Breast epithelium (tissue), 4 donors: ENCODE measurements at regions not wholly inside any gene's neighbourhood (a gene's known extent, or its start where the extent isn't known, plus 50 kb on each side); places are given as distances from the start of the nearest gene placed in this dataset.

ENCODE experiments used
- DNase-seq, 2 donors: peaks; one replicate each; pipeline ENCODE4 v3.0.0-alpha.2; 2019; ENCODE audit warnings: low spot score in 2 of 2
- H3K27ac ChIP-seq, 2 donors: fragments of 200-600 bp; sonication (generic) in 1 of 2; one replicate each; pipeline ENCODE4 v1.5.1; 2016 to 2019; ENCODE audit warnings: mild to moderate bottlenecking in 1 of 2
- H3K27me3 ChIP-seq, 2 donors: fragments of 200-600 bp; sonication (generic) in 1 of 2; one replicate each; pipeline versions ENCODE4 v1.5.1 to v1.6.0; 2017 to 2019; ENCODE audit warnings: control low read depth in 1 of 2, mild to moderate bottlenecking in 1 of 2
- H3K36me3 ChIP-seq: fragments of 200-600 bp; one replicate; pipeline ENCODE4 v1.5.1; 2019
- H3K4me1 ChIP-seq, 2 donors: fragments of 200-600 bp; sonication (generic); one replicate each; pipeline ENCODE4 v1.5.1; 2016 to 2019; ENCODE audit warnings: control low read depth in 1 of 2
- H3K4me3 ChIP-seq, 3 donors: fragments of 200-600 bp; sonication (generic); 1 replicate in 2 of 3; 2 replicates in 1 of 3; pipeline ENCODE4 v1.5.1; 2016 to 2019; ENCODE audit warnings: mild to moderate bottlenecking in 3 of 3, moderate library complexity in 2 of 3
- H3K9me3 ChIP-seq, 2 donors: fragments of 200-600 bp; sonication (generic) in 1 of 2; one replicate each; pipeline ENCODE4 v1.5.1; 2016 to 2019; ENCODE audit warnings: control low read depth in 1 of 2
- CTCF ChIP-seq, 3 donors: fragments of 450-650 bp; IDR thresholded peaks; one replicate each; pipeline ENCODE4 v1.5.1; 2016 to 2017; ENCODE audit warnings: antibody characterized with exemption in 3 of 3, mild to moderate bottlenecking in 3 of 3, moderate library complexity in 3 of 3
- POLR2A ChIP-seq: fragments of 450-650 bp; IDR thresholded peaks from one replicate; pipeline ENCODE4 v1.6.1; 2016; ENCODE audit warnings: antibody characterized with exemption, mild to moderate bottlenecking, moderate library complexity
- POLR2AphosphoS5 ChIP-seq, 3 donors: sonication (generic); formaldehyde crosslinking; IDR thresholded peaks; one replicate each; pipeline ENCODE4 v1.6.1; 2017; ENCODE audit warnings: antibody characterized with exemption in 3 of 3
- intact Hi-C: fragments of 100-400 bp; cut with DNase I; formaldehyde crosslinking; loops from one replicate; pipeline ENCODE4 v1.15.1; 2023; ENCODE audit warnings: low total_unique reads

DNA sequence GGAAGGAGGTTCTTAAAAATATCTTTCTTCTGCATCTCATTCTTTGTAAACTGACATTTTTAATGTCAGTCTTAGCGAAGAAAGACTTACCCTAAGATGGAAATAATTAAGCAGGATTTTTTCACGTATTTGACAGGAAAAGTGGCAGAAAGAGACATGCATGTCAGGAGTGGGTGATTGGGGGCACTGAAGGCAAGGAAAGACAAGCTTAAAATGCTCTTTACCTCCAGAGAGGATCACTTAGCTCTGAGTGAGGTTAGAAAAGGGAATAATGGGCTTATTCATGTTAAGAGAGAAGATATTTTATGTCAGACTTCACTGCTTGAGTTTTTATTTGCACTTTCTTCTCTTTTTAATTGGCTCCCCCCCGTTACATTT, 1358.2 kb upstream of the TMEM132C start:
- DNase-seq: no peak
- Histone ChIP-seq H3K4me3 (no peak overlapping the region), H3K27ac (no peak overlapping the region), H3K36me3 (no peaks in the 10 kb centered on the region), H3K27me3 (no peaks in the 10 kb centered on the region), H3K9me3 (no peaks in the 10 kb centered on the region), H3K4me1 (no peaks in the 10 kb centered on the region)
- intact Hi-C loops: no loop called here
- no peak for TF ChIP-seq POLR2A
- no peak for TF ChIP-seq CTCF (IDR thresholded peaks at IDR 0.05)
- TF ChIP-seq POLR2AphosphoS5 (IDR thresholded peaks at IDR 0.05): no peak

GRCh38 chr12:126910570-126910969, 1356.4 kb upstream of the TMEM132C start:
- no peak for DNase-seq
- Histone ChIP-seq H3K27ac (no peak overlapping the region), H3K4me1 (no peaks in the 10 kb centered on the region), H3K36me3 (no peaks in the 10 kb centered on the region), H3K27me3 (no peaks in the 10 kb centered on the region), H3K9me3 (no peaks in the 10 kb centered on the region), H3K4me3 (no peak overlapping the region)
- TF ChIP-seq CTCF (IDR thresholded peaks at IDR 0.05) (no peak), POLR2AphosphoS5 (IDR thresholded peaks at IDR 0.05) (no peak), POLR2A (no peak)
- intact Hi-C loops: no loop called here

- H3K27me3 ChIP-seq: no peaks in the 10 kb centered on the region
- no peak for DNase-seq
- intact Hi-C loops: no loop called here
- no peak overlapping the region for H3K4me3 ChIP-seq
- no peak overlapping the region for H3K27ac ChIP-seq
- TF ChIP-seq CTCF (IDR thresholded peaks at IDR 0.05) (no peak), POLR2A (no peak), POLR2AphosphoS5 (IDR thresholded peaks at IDR 0.05) (no peak)
- H3K36me3 ChIP-seq: no peaks in the 10 kb centered on the region
- no peaks in the 10 kb centered on the region for H3K9me3 ChIP-seq
- H3K4me1 ChIP-seq: no peaks in the 10 kb centered on the region
These were observed 1354.9 kb upstream of the TMEM132C start for GRCh38 chr12:126912111-126912510.

GRCh38 chr12:126914170-126914793, 1352.7 kb upstream of the TMEM132C start:
- no peak for DNase-seq
- H3K36me3 ChIP-seq: no peaks in the 10 kb centered on the region
- intact Hi-C loops: no loop called here
- H3K9me3 ChIP-seq: no peaks in the 10 kb centered on the region
- H3K4me1 ChIP-seq: no peaks in the 10 kb centered on the region
- no peaks in the 10 kb centered on the region for H3K27me3 ChIP-seq
- TF ChIP-seq CTCF (IDR thresholded peaks at IDR 0.05): no peak
- no peak for TF ChIP-seq POLR2A
- TF ChIP-seq POLR2AphosphoS5 (IDR thresholded peaks at IDR 0.05): no peak
- no peak overlapping the region for H3K4me3 ChIP-seq
- no peak overlapping the region for H3K27ac ChIP-seq

- H3K36me3 ChIP-seq: no peaks in the 10 kb centered on the region
- TF ChIP-seq POLR2A: no peak
- no peaks in the 10 kb centered on the region for H3K9me3 ChIP-seq
- H3K27ac ChIP-seq: no peak overlapping the region
- no peaks in the 10 kb centered on the region for H3K27me3 ChIP-seq
- intact Hi-C loops: no loop called here
- no peak for DNase-seq
- H3K4me1 ChIP-seq: no peaks in the 10 kb centered on the region
- no peak overlapping the region for H3K4me3 ChIP-seq
These were observed 1351.7 kb upstream of the TMEM132C start for GRCh38 chr12:126915309-126915708.
